ENCODE measurements at regions not wholly inside any gene's neighbourhood (a gene's known extent, or its start where the extent isn't known, plus 50 kb on each side); places are given as distances from the start of the nearest gene placed in this dataset.
"Not testable (repeated sequence)": the region's sequence is repeated elsewhere in the genome, so short reads cannot be mapped to it uniquely, and the experiment has no call there.

DNA sequence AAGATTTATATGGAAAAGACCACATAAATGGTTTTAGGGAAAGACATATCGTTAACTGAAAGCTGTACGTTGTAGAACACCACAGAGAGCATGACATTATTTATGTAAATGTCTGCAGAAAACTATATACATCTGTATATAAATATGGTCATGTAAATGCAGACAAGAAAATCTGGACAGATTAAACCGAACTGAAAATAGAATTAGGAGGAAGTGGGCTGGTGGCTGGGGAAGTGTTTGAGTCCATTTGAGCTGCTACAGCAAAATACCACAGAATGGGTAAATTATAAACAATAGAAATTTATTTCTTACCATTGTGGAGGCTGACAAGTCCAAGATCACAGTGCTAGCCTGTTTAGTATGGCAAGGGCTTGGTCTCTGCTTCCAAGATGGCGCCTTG is 56.3 kb upstream of the USP6NL start:
- DNase-seq (ENCODE audit: low spot score): no peak

DNA sequence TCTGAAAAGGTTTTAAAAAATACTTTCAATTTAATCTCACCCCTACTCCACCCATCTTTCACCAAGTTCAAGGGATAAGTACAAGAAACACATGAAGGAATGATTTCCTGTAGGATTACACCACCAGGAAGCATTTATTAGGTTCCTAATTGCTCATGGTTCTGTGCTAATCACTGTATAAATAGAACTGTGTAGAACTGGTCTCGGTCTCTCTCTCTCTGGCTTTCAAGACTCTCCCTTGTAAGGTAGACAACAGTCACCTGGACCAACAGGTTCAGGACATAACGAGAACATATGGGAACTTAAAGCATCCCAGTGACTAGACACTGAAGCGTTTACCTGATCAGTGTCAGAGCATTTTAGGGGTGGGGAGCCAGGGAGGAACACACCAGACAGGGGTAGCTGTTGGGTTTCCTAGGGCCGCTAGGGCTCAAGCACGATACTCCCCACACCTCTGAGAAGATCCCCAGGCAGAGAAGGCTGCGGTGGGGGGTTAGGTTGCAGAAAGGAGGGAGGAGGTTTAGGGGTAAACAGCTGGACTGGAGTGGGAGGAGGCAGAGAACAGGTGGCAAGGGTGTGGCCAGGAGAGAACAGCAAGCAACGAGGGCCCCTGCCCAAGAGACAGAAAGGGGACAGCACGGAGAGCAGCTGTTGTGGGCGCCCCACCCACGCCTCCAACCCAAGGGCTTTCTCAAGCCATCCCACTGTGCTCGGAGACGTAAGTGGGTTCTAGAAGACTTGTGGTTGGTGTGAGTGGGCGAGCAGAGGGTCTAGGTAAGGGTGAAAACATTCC is 52.5 kb upstream of the USP6NL start:
- no peak for DNase-seq (ENCODE audit: low spot score)

DNA sequence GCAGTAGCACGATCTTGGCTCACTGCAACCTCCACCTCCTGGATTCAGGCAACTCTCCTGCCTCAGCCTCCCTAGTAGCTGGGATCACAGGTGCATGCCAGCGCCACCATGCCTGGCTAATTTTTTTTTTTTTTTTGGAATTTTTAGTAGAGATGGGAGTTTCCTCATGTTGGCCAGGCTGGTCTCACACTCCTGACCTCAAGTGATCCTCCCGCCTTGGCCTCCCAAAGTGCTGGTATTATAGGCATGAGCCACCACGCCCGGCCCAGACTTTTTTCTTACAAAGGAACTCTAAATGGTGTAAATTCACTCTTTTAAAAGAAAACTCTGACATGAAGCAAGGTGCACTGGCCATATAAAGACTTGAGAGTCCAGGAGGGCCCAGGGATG is 51.7 kb upstream of the USP6NL start:
- DNase-seq (ENCODE audit: low spot score): not testable (repeated sequence)

DNA sequence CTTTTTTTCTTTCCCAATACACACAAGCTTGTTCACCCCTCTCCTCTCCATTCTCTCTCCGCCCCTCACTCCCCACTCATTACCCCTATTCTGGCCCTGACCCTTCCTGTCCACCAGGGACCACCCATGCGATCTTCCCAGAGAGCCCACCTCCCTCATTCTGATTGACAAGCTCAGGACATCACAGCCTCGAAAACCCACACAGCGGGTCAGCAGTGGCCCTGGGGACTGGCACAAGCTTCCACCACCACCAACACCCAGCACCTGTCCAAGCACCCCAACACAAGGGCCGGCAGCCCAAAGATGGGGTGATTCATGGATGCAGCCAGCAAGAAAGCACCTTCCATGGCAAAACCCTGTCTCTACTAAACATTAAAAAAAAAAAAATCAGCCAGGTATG is 50.0 kb upstream of the USP6NL start:
- DNase-seq (ENCODE audit: low spot score): no peak

All from hematopoietic multipotent progenitor cell treated with erythropoietin and hydrocortisone succinate and interleukin-3 and kit ligand, for 17 days (in vitro differentiated cells).